GM23248 (cell line): ENCODE measurements at regions not wholly inside any gene's neighbourhood (a gene's known extent, or its start where the extent isn't known, plus 50 kb on each side); places are given as distances from the start of the nearest gene placed in this dataset.

Experiments
- DNase-seq: peaks from one replicate; pipeline ENCODE4 v3.0.0-alpha.2; 2015
- H2AFZ ChIP-seq: fragments of 200-600 bp; sonication (generic); 2 replicates; pipeline ENCODE4 v1.6.1; 2016; ENCODE audit warnings: antibody characterized with exemption
- H3F3A ChIP-seq: fragments of 200-600 bp; sonication (generic); 2 replicates; pipeline ENCODE4 v1.6.1; 2016; ENCODE audit warnings: mild to moderate bottlenecking, antibody characterized with exemption, mixed run types; ENCODE audit not compliant: insufficient read depth
- H3K27ac ChIP-seq: fragments of 200-600 bp; sonication (generic); 2 replicates; pipeline ENCODE4 v1.5.1; 2016; ENCODE audit warnings: mild to moderate bottlenecking
- H3K27me3 ChIP-seq: fragments of 200-600 bp; sonication (generic); replicated peaks from 2 replicates; pipeline ENCODE4 v1.6.1; 2016; ENCODE audit warnings: mild to moderate bottlenecking; ENCODE audit not compliant: insufficient read depth
- H3K36me3 ChIP-seq: fragments of 200-600 bp; sonication (generic); 2 replicates; pipeline ENCODE4 v1.6.1; 2016; ENCODE audit warnings: low read depth, mild to moderate bottlenecking
- H3K4me1 ChIP-seq: fragments of 200-600 bp; sonication (generic); 2 replicates; pipeline ENCODE4 v1.6.1; 2016; ENCODE audit warnings: mild to moderate bottlenecking; ENCODE audit not compliant: insufficient read depth
- H3K4me2 ChIP-seq: fragments of 200-600 bp; sonication (generic); one replicate; pipeline ENCODE4 v1.6.1; 2016; ENCODE audit warnings: mild to moderate bottlenecking; ENCODE audit not compliant: unreplicated experiment
- H3K4me3 ChIP-seq: fragments of 200-600 bp; sonication (generic); 2 replicates; pipeline ENCODE4 v1.5.1; 2016; ENCODE audit warnings: mild to moderate bottlenecking
- H3K79me2 ChIP-seq: fragments of 200-600 bp; sonication (generic); 2 replicates; pipeline ENCODE4 v1.6.1; 2016; ENCODE audit warnings: mild to moderate bottlenecking; ENCODE audit not compliant: insufficient read depth
- H3K9ac ChIP-seq: fragments of 200-600 bp; sonication (generic); 2 replicates; pipeline ENCODE4 v1.6.1; 2016; ENCODE audit warnings: mild to moderate bottlenecking
- H3K9me2 ChIP-seq: fragments of 200-600 bp; sonication (generic); 2 replicates; pipeline ENCODE4 v1.6.1; 2016; ENCODE audit warnings: mixed run types, mild to moderate bottlenecking, moderate library complexity; ENCODE audit not compliant: insufficient read depth
- H3K9me3 ChIP-seq: fragments of 200-600 bp; sonication (generic); one replicate; pipeline ENCODE4 v1.6.1; 2017; ENCODE audit warnings: low read depth
- H4K20me1 ChIP-seq: fragments of 200-600 bp; sonication (generic); 2 replicates; pipeline ENCODE4 v1.6.0; 2016; ENCODE audit not compliant: insufficient read depth
- EZH2 ChIP-seq: fragments of 200-600 bp; sonication (generic); IDR thresholded peaks from 2 replicates; pipeline ENCODE4 v1.6.1; 2018; ENCODE audit warnings: antibody characterized with exemption, mild to moderate bottlenecking; ENCODE audit not compliant: insufficient read depth, poor library complexity, severe bottlenecking
- EZH2phosphoT487 ChIP-seq: fragments of 200-600 bp; sonication (generic); IDR thresholded peaks from 2 replicates; pipeline ENCODE4 v1.6.1; 2018; ENCODE audit warnings: antibody characterized with exemption, moderate library complexity, mild to moderate bottlenecking, low read depth; ENCODE audit not compliant: insufficient read depth
- WGBS, 2 experiments: methylation state at CpG; one replicate each; pipeline ENCODE4 v1.1.6; 2015 to 2017; ENCODE audit warnings: low lambda C conversion rate in 2 of 2, low coverage in 1 of 2; ENCODE audit errors: missing lambda C conversion rate in 2 of 2; 5-methylcytosine and 5-hydroxymethylcytosine counted together
- in situ Hi-C: fragments of 300-500 bp; cut with MboI; formaldehyde crosslinking; loops from 2 replicates; pipeline ENCODE4 v1.15.0; 2020

- H3K9me2 ChIP-seq = no peaks in the 10 kb centered on the region
- no peaks in the 10 kb centered on the region for H3F3A ChIP-seq
- WGBS, 2 experiments = 57 to 59% methylated on average over 18 of the region's 18 CpGs
- H3K27ac ChIP-seq = no peak overlapping the region
- H3K79me2 ChIP-seq = no peaks in the 10 kb centered on the region
- DNase-seq = no peak
- H3K27me3 ChIP-seq = no peaks in the 10 kb centered on the region
- H2AFZ ChIP-seq = no peak overlapping the region
- H3K9me3 ChIP-seq = no peaks in the 10 kb centered on the region
- H3K4me2 ChIP-seq = no peak overlapping the region
- no peak overlapping the region for H3K4me3 ChIP-seq
- TF ChIP-seq EZH2 (no peak), EZH2phosphoT487 (no peak)
- H3K36me3 ChIP-seq = no peaks in the 10 kb centered on the region
- H3K4me1 ChIP-seq = no peaks in the 10 kb centered on the region
- H4K20me1 ChIP-seq = no peaks in the 10 kb centered on the region
- in situ Hi-C loops = loop anchor here (25.0 kb wide), 1 partner anchor 325 kb away; no protein-coding TSS in a partner anchor
- no peak overlapping the region for H3K9ac ChIP-seq
Observed at GRCh38 chr22:19636696-19637407, 77.5 kb upstream of the SEPTIN5 start.

- Histone ChIP-seq H3F3A (no peaks in the 10 kb centered on the region), H3K9me3 (no peaks in the 10 kb centered on the region), H3K36me3 (no peaks in the 10 kb centered on the region), H3K27ac (no peak overlapping the region), H3K27me3 (no peaks in the 10 kb centered on the region), H4K20me1 (no peaks in the 10 kb centered on the region), H3K4me1 (no peaks in the 10 kb centered on the region), H3K79me2 (no peaks in the 10 kb centered on the region), H3K9me2 (no peaks in the 10 kb centered on the region), H3K4me3 (no peak overlapping the region), H3K4me2 (no peak overlapping the region), H2AFZ (no peak overlapping the region), H3K9ac (no peak overlapping the region)
- 61 to 66% methylated on average over 15 of the region's 15 CpGs for WGBS, 2 experiments
- no peak for TF ChIP-seq EZH2phosphoT487
- no peak for TF ChIP-seq EZH2
- in situ Hi-C loops = loop anchor here (25.0 kb wide), 1 partner anchor 325 kb away; no protein-coding TSS in a partner anchor
- no peak for DNase-seq
Observed at GRCh38 chr22:19637408-19638281, 76.7 kb upstream of the SEPTIN5 start.

DNA sequence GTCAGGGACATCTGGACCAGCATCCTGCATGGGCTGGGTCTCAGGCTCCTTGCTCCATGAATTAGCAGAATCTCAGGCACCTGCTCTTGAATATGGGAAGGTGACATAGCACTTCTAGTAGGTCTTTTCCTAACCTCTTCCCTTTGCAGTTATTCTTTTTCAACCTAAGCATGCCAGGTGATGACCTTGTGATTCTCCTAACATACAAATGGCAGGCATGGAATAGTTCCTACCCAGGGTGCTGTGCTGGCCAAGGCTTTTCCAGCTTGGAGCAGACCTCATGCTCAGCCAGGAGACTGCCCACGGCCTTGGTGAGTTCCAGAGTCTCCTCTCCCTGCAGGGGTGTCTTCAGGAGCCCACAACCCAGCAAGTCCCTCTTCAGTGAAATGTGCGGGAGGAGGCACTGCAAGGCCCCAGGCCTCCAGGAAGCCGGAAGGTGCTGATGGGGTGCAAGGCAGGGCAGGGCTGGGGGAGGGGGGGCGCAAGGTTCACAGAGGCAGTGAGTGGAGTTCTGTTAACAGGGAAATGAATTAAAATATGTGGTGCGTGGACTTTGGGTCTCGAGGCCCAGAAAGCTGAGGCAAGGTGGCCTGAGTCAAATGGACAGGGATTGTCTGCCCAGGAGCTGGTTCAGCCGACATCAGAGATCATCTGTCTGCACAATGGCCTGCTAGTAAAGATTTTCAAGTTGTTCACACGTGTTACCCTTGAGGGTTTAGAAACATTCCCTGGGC is 75.9 kb upstream of the SEPTIN5 start:
- WGBS, 2 experiments = 57 to 70% methylated on average over 8 of the region's 8 CpGs
- no peak for TF ChIP-seq EZH2phosphoT487
- no peak for TF ChIP-seq EZH2
- Histone ChIP-seq H3K4me1 (no peaks in the 10 kb centered on the region), H3K27me3 (no peaks in the 10 kb centered on the region), H3K36me3 (no peaks in the 10 kb centered on the region), H3K27ac (no peak overlapping the region), H3K4me3 (no peak overlapping the region), H3F3A (no peaks in the 10 kb centered on the region), H3K9me3 (no peaks in the 10 kb centered on the region), H3K79me2 (no peaks in the 10 kb centered on the region), H3K9ac (no peak overlapping the region), H3K9me2 (no peaks in the 10 kb centered on the region), H2AFZ (no peak overlapping the region), H3K4me2 (no peak overlapping the region), H4K20me1 (no peaks in the 10 kb centered on the region)
- no peak for DNase-seq
- in situ Hi-C loops = loop anchor here (25.0 kb wide), 1 partner anchor 326 kb away; no protein-coding TSS in a partner anchor

- Histone ChIP-seq H4K20me1 (no peaks in the 10 kb centered on the region), H3K79me2 (no peaks in the 10 kb centered on the region), H3K27me3 (no peaks in the 10 kb centered on the region), H3K4me1 (no peaks in the 10 kb centered on the region), H3K4me3 (no peak overlapping the region), H3K4me2 (no peak overlapping the region), H3F3A (no peaks in the 10 kb centered on the region), H3K9ac (no peak overlapping the region), H3K36me3 (no peaks in the 10 kb centered on the region), H2AFZ (no peak overlapping the region), H3K9me3 (no peaks in the 10 kb centered on the region), H3K27ac (no peak overlapping the region), H3K9me2 (no peaks in the 10 kb centered on the region)
- in situ Hi-C loops = loop anchor here (25.0 kb wide), 1 partner anchor 327 kb away; no protein-coding TSS in a partner anchor
- TF ChIP-seq EZH2 (no peak), EZH2phosphoT487 (no peak)
- WGBS, 2 experiments = 78% methylated on average over 12 to 13 of the region's 13 CpGs
- DNase-seq = no peak
Observed at GRCh38 chr22:19639610-19640135, 74.6 kb upstream of the SEPTIN5 start.
